ENCODE measurements at regions not wholly inside any gene's neighbourhood (a gene's known extent, or its start where the extent isn't known, plus 50 kb on each side); places are given as distances from the start of the nearest gene placed in this dataset.

- no peak overlapping the region for H3K4me3 ChIP-seq (ENCODE audit: low read depth, low read length)
- no peak for TF ChIP-seq CTCF (IDR thresholded peaks at IDR 0.05; ENCODE audit: borderline replicate concordance, insufficient read depth, low read depth, low read length)
Observed at GRCh38 chr9:129422843-129423192, 198.1 kb downstream of the C9orf50 start.

DNA sequence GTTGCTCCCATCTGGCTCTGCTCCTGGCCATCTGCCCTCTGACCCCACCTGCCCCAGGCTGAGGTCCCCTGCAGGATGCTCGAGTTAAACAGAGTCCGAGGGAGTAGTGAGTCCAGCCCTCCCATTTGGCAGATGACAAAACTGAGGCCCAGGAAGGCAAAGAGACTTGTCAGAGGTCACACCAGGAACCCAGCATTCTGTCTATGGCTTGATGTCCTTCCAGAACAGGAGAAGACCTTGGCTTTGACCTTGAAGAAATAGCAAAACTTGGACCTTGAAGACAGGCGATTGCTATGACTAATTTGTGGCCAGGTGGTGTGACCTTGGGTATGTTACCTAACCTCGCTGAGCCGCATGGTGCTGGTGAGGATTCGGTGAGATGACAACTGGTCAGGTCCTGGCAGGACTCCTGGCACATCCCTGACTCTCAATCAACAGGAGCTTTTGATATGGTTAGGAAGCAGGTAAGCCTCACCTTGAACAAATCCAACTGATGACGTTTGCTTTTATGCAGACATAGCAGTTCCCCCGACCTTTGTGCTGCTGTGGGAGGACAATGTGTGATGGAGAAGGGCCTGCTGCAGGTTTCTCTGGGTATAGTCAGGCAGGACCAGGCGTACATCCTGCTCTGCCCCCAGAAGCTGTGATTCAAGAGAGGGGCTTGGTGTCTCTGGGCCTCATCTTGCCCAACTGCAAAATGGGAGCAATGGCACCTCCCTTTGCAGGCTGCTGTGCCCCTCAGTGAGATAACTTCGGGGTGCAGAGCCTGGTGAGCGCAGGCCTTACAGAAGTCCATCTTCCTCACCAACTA is 198.7 kb downstream of the C9orf50 start:
- TF ChIP-seq CTCF (IDR thresholded peaks at IDR 0.05; ENCODE audit: borderline replicate concordance, insufficient read depth, low read depth, low read length): no peak
- H3K4me3 ChIP-seq (ENCODE audit: low read depth, low read length): no peak overlapping the region

GRCh38 chr9:129421371-129421770 is 199.5 kb downstream of the C9orf50 start:
- no peak for TF ChIP-seq CTCF (IDR thresholded peaks at IDR 0.05; ENCODE audit: borderline replicate concordance, insufficient read depth, low read depth, low read length)
- no peak overlapping the region for H3K4me3 ChIP-seq (ENCODE audit: low read depth, low read length)

GRCh38 chr9:129420721-129421120 is 200.2 kb downstream of the C9orf50 start:
- no peak for TF ChIP-seq CTCF (IDR thresholded peaks at IDR 0.05; ENCODE audit: borderline replicate concordance, insufficient read depth, low read depth, low read length)
- no peak overlapping the region for H3K4me3 ChIP-seq (ENCODE audit: low read depth, low read length)

GRCh38 chr9:129419382-129419899 is 201.5 kb downstream of the C9orf50 start:
- no peak for TF ChIP-seq CTCF (IDR thresholded peaks at IDR 0.05; ENCODE audit: borderline replicate concordance, insufficient read depth, low read depth, low read length)
- H3K4me3 ChIP-seq (ENCODE audit: low read depth, low read length): no peak overlapping the region

GRCh38 chr9:129418451-129418850 is 202.4 kb downstream of the C9orf50 start:
- TF ChIP-seq CTCF (IDR thresholded peaks at IDR 0.05; ENCODE audit: borderline replicate concordance, insufficient read depth, low read depth, low read length): no peak
- no peak overlapping the region for H3K4me3 ChIP-seq (ENCODE audit: low read depth, low read length)
